ENCODE measurements at regions not wholly inside any gene's neighbourhood (a gene's known extent, or its start where the extent isn't known, plus 50 kb on each side); places are given as distances from the start of the nearest gene placed in this dataset.

GRCh38 chr6:133805876-133806275 lies 83.0 kb upstream of the TCF21 start:
- TF ChIP-seq EZH2 (IDR thresholded peaks at IDR 0.05; ENCODE audit: borderline replicate concordance, low read depth, low read length, poor library complexity, severe bottlenecking) = no peak
- no peak for TF ChIP-seq CTCF (conservative IDR thresholded peaks at IDR 0.05; ENCODE audit: low read depth, low read length)
- Histone ChIP-seq H3K27ac (ENCODE audit: low read depth, low read length, poor library complexity, severe bottlenecking) (no peak overlapping the region), H3K36me3 (ENCODE audit: insufficient read depth, low read length, poor library complexity, severe bottlenecking) (no peaks in the 10 kb centered on the region), H3K9me3 (ENCODE audit: low read depth, low read length, poor library complexity, severe bottlenecking) (no peaks in the 10 kb centered on the region), H3K27me3 (replicated peaks; ENCODE audit: insufficient read depth, low read depth, low read length, poor library complexity) (peaks cover 3% of the 10 kb centered on the region), H3K4me1 (ENCODE audit: insufficient read depth, low read length, poor library complexity, severe bottlenecking) (peaks cover 5% of the 10 kb centered on the region), H3K4me3 (ENCODE audit: low read depth, low read length, poor library complexity, severe bottlenecking) (no peak overlapping the region)
- ChIA-PET CTCF (interaction anchor here (0.7 kb wide), 1 partner anchor 1135 kb away, joined by 6 read pairs; no protein-coding TSS in a partner anchor), POLR2A (ENCODE audit: low non-redundant PET) (no interaction called here)
- intact Hi-C loops (cut with micrococcal nuclease; ENCODE audit: unreplicated experiment) = no loop called here
- BruUV-seq (replicated peaks) = no TSS peak
- no peak for DNase-seq (ENCODE audit: low spot score)

- CTCF ChIA-PET = interaction anchor here (0.7 kb wide), 1 partner anchor 1135 kb away, joined by 6 read pairs; no protein-coding TSS in a partner anchor
- H3K36me3 ChIP-seq (ENCODE audit: insufficient read depth, low read length, poor library complexity, severe bottlenecking) = no peaks in the 10 kb centered on the region
- no TSS peak for BruUV-seq (replicated peaks)
- TF ChIP-seq EZH2 (IDR thresholded peaks at IDR 0.05; ENCODE audit: borderline replicate concordance, low read depth, low read length, poor library complexity, severe bottlenecking) (no peak), CTCF (conservative IDR thresholded peaks at IDR 0.05; ENCODE audit: low read depth, low read length) (no peak)
- POLR2A ChIA-PET (ENCODE audit: low non-redundant PET) = interaction anchor here (0.6 kb wide), 1 partner anchor 350 kb away, joined by 3 read pairs; no protein-coding TSS in a partner anchor
- peaks cover 5% of the 10 kb centered on the region for H3K4me1 ChIP-seq (ENCODE audit: insufficient read depth, low read length, poor library complexity, severe bottlenecking)
- H3K27me3 ChIP-seq (replicated peaks; ENCODE audit: insufficient read depth, low read depth, low read length, poor library complexity) = peaks cover 3% of the 10 kb centered on the region
- H3K4me3 ChIP-seq (ENCODE audit: low read depth, low read length, poor library complexity, severe bottlenecking) = no peak overlapping the region
- intact Hi-C loops (cut with micrococcal nuclease; ENCODE audit: unreplicated experiment) = no loop called here
- H3K9me3 ChIP-seq (ENCODE audit: low read depth, low read length, poor library complexity, severe bottlenecking) = no peaks in the 10 kb centered on the region
- no peak overlapping the region for H3K27ac ChIP-seq (ENCODE audit: low read depth, low read length, poor library complexity, severe bottlenecking)
- peak; percentile 4 for DNase-seq (ENCODE audit: low spot score)
Observed at GRCh38 chr6:133806382-133807140, 82.4 kb upstream of the TCF21 start.

- TF ChIP-seq CTCF (conservative IDR thresholded peaks at IDR 0.05; ENCODE audit: low read depth, low read length) (no peak), EZH2 (IDR thresholded peaks at IDR 0.05; ENCODE audit: borderline replicate concordance, low read depth, low read length, poor library complexity, severe bottlenecking) (no peak)
- Histone ChIP-seq H3K27me3 (replicated peaks; ENCODE audit: insufficient read depth, low read depth, low read length, poor library complexity) (no peaks in the 10 kb centered on the region), H3K9me3 (ENCODE audit: low read depth, low read length, poor library complexity, severe bottlenecking) (no peaks in the 10 kb centered on the region), H3K4me1 (ENCODE audit: insufficient read depth, low read length, poor library complexity, severe bottlenecking) (peaks cover 5% of the 10 kb centered on the region), H3K27ac (ENCODE audit: low read depth, low read length, poor library complexity, severe bottlenecking) (no peak overlapping the region), H3K36me3 (ENCODE audit: insufficient read depth, low read length, poor library complexity, severe bottlenecking) (no peaks in the 10 kb centered on the region), H3K4me3 (ENCODE audit: low read depth, low read length, poor library complexity, severe bottlenecking) (no peak overlapping the region)
- no peak for DNase-seq (ENCODE audit: low spot score)
- CTCF ChIA-PET = no interaction called here
- intact Hi-C loops (cut with micrococcal nuclease; ENCODE audit: unreplicated experiment) = no loop called here
- no TSS peak for BruUV-seq (replicated peaks)
- POLR2A ChIA-PET (ENCODE audit: low non-redundant PET) = no interaction called here
Observed at GRCh38 chr6:133807501-133807900, 81.4 kb upstream of the TCF21 start.
